Ascending aorta (tissue), 2 donors: ENCODE measurements at regions not wholly inside any gene's neighbourhood (a gene's known extent, or its start where the extent isn't known, plus 50 kb on each side); places are given as distances from the start of the nearest gene placed in this dataset.

ENCODE experiments used
- DNase-seq, 2 donors: peaks; one replicate each; pipeline ENCODE4 v3.0.0-alpha.2; 2019; ENCODE audit warnings: low spot score in 2 of 2
- H3K27ac ChIP-seq, 2 donors: fragments of 200-600 bp; sonication (generic); one replicate each; pipeline ENCODE4 v1.5.1; 2016 to 2017; ENCODE audit warnings: mild to moderate bottlenecking in 1 of 2
- H3K27me3 ChIP-seq: fragments of 200-600 bp; sonication (generic); one replicate; pipeline ENCODE4 v1.5.1; 2017
- H3K36me3 ChIP-seq, 2 donors: fragments of 200-600 bp; sonication (generic); one replicate each; pipeline ENCODE4 v1.5.1; 2016
- H3K4me1 ChIP-seq, 2 donors: fragments of 200-600 bp; sonication (generic); one replicate each; pipeline ENCODE4 v1.5.1; 2016 to 2017; ENCODE audit warnings: mild to moderate bottlenecking in 1 of 2
- H3K4me3 ChIP-seq, 2 donors: fragments of 200-600 bp; sonication (generic); one replicate each; pipeline ENCODE4 v1.5.1; 2016 to 2017; ENCODE audit warnings: mild to moderate bottlenecking in 1 of 2
- H3K9me3 ChIP-seq, 2 donors: fragments of 200-600 bp; sonication (generic); one replicate each; pipeline ENCODE4 v1.5.1; 2016
- intact Hi-C: fragments of 100-400 bp; cut with DNase I; formaldehyde crosslinking; loops from one replicate; pipeline ENCODE4 v1.15.1; 2023
- TF ChIP-seq, protein P1 (sequence below), 3 experiments: fragments of 200-600 bp in 2 of 3; fragments of 450-650 bp in 1 of 3; sonication (generic) in 2 of 3; IDR thresholded peaks; one replicate each; pipeline ENCODE4 v1.5.1; 2016 to 2019; ENCODE audit warnings: antibody characterized with exemption in 3 of 3, mild to moderate bottlenecking in 1 of 3, moderate library complexity in 1 of 3

DNA sequence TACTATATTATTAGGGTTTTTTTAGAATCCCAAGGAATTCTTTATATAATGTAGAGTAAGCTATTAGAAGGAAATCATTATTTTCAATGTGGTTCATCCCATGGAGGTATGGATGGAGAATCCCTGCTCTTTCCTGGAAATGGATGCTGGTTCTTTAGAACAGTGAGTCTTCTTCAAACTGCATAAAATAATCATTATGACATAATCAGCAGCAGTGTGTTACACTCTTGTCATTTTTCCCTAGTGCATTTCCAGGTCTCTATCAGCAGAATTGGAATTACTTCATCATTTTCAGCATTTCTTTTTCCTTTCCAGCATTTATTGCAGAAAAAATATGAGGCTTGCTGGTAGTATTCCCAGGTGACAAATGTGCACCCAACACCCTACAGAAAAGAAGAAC lies 168.1 kb downstream of the ETAA1 start:
- Histone ChIP-seq H3K4me1 (peaks cover 0 to 8% of the 10 kb centered on the region in 2 donors), H3K27me3 (no peaks in the 10 kb centered on the region), H3K4me3 (no peak overlapping the region), H3K27ac (no peak overlapping the region), H3K9me3 (no peaks in the 10 kb centered on the region), H3K36me3 (no peaks in the 10 kb centered on the region)
- DNase-seq: no peak
- intact Hi-C loops: no loop called here
- TF ChIP-seq, protein P1, sequence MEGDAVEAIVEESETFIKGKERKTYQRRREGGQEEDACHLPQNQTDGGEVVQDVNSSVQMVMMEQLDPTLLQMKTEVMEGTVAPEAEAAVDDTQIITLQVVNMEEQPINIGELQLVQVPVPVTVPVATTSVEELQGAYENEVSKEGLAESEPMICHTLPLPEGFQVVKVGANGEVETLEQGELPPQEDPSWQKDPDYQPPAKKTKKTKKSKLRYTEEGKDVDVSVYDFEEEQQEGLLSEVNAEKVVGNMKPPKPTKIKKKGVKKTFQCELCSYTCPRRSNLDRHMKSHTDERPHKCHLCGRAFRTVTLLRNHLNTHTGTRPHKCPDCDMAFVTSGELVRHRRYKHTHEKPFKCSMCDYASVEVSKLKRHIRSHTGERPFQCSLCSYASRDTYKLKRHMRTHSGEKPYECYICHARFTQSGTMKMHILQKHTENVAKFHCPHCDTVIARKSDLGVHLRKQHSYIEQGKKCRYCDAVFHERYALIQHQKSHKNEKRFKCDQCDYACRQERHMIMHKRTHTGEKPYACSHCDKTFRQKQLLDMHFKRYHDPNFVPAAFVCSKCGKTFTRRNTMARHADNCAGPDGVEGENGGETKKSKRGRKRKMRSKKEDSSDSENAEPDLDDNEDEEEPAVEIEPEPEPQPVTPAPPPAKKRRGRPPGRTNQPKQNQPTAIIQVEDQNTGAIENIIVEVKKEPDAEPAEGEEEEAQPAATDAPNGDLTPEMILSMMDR (IDR thresholded peaks at IDR 0.05): no peak

DNA sequence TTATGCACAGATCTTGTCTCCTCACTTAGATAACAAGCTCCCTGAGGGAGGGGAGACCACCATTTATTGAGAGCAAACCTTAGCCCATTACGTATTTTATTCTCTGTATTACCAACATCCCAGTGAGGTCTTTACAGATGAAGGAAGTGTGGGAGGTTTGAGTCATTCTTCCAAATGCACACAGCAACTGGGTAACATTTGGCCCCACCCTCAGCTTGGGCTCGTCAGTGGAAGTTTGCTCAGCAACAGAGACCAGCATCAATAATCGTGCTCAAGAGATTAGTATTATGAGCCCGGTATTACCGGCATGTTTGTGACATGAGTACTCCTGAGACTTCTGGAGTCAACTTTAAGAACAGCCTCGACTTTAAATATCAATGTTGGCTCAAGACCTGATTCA lies 168.6 kb downstream of the ETAA1 start:
- TF ChIP-seq, protein P1 (IDR thresholded peaks at IDR 0.05): no peak
- Histone ChIP-seq H3K36me3 (no peaks in the 10 kb centered on the region), H3K9me3 (peaks cover 0 to under 1% of the 10 kb centered on the region in 2 donors), H3K27me3 (no peaks in the 10 kb centered on the region), H3K27ac (no peak overlapping the region), H3K4me3 (no peak overlapping the region), H3K4me1 (peaks cover 0 to 8% of the 10 kb centered on the region in 2 donors)
- DNase-seq: peak in 1 of 2 donors; percentile 65
- intact Hi-C loops: no loop called here

DNA sequence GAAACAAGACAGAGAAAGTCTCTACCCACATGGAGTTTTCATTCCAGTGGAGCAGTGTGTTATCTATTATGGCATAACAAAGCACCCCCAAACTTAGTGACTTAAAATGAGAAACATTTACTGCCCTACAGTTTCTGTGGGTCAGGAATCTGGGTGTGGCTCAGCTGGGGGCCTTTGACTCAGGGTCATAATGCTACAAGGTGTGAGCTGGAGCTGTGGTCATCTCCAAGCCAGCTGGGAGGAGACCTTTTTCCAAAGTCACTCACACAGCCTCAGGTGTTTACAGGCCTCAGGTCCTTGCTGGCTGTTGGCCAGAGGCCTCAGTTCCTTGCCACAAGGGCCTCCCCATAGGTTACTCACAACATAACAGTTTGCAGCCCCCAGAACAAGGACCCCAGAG lies 169.2 kb downstream of the ETAA1 start:
- intact Hi-C loops: no loop called here
- no peaks in the 10 kb centered on the region for H3K36me3 ChIP-seq
- no peak overlapping the region for H3K4me3 ChIP-seq
- no peaks in the 10 kb centered on the region for H3K27me3 ChIP-seq
- H3K27ac ChIP-seq: no peak overlapping the region
- H3K9me3 ChIP-seq: peaks cover 1 to 6% of the 10 kb centered on the region in 2 donors
- DNase-seq: no peak
- H3K4me1 ChIP-seq: peaks cover 0 to 4% of the 10 kb centered on the region in 2 donors
- TF ChIP-seq, protein P1 (IDR thresholded peaks at IDR 0.05): no peak

DNA sequence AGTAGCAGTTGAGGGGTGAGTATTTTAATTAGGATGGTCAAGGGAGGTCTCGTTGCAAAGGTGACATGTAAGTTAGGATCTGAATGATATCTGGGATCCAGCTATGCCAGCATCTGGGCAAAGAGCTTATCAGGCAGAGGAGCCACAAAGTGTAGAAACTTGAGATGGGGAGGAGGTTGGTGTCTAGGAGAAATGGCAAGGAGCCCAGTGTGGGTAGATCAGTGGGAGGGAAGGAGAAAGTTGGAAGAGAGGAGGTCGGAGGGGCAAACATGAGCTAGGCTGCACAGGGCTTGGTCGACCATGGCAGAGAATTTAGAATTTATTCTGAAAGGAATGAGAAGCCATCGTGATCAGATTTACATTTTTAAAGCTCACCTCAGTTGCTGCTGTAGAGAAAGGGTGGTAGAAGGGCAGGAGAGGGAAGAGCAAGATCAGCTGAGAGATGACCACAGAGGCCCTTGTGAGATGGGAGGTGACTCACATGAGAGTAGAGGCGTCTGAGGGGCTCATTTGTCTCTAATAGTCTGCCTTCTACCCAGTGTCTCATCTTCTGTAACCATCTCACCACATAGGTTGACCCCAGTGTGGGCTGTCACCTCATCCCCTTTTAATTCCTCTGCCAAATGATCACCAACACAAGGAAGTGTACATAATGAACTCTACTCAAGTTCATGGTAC lies 170.0 kb downstream of the ETAA1 start:
- no peak overlapping the region for H3K4me3 ChIP-seq
- TF ChIP-seq, protein P1 (IDR thresholded peaks at IDR 0.05): no peak
- peaks cover 5 to 8% of the 10 kb centered on the region in 2 donors for H3K9me3 ChIP-seq
- intact Hi-C loops: no loop called here
- H3K36me3 ChIP-seq: no peaks in the 10 kb centered on the region
- no peak for DNase-seq
- H3K27ac ChIP-seq: no peak overlapping the region
- no peaks in the 10 kb centered on the region for H3K27me3 ChIP-seq
- H3K4me1 ChIP-seq: no peaks in the 10 kb centered on the region

DNA sequence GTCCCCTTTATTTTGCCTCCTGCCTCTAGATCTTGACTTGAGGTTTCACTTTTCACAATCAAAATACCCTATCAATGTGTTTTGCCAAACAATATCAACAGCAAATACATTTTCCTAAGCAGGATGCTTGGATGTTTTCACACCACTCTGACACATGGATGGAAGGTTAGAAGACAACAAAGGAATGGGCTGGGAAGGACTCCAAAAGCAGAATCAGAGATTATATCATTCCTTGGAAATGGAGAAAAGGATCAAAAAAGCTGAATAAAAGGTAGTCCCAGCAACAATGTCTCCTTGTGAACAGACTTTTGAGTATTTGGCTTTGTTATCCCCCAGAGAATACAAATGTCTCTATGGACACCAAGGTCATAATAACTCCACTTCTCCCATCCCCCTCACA lies 170.8 kb downstream of the ETAA1 start:
- H3K27me3 ChIP-seq: no peaks in the 10 kb centered on the region
- no peak overlapping the region for H3K4me3 ChIP-seq
- no peak overlapping the region for H3K27ac ChIP-seq
- no peaks in the 10 kb centered on the region for H3K36me3 ChIP-seq
- intact Hi-C loops: no loop called here
- peaks cover 5 to 8% of the 10 kb centered on the region in 2 donors for H3K9me3 ChIP-seq
- no peak for DNase-seq
- no peaks in the 10 kb centered on the region for H3K4me1 ChIP-seq
- TF ChIP-seq, protein P1 (IDR thresholded peaks at IDR 0.05): no peak
